HK-2 (cell line): ENCODE measurements at regions not wholly inside any gene's neighbourhood (a gene's known extent, or its start where the extent isn't known, plus 50 kb on each side); places are given as distances from the start of the nearest gene placed in this dataset.
"Not testable (repeated sequence)": the region's sequence is repeated elsewhere in the genome, so short reads cannot be mapped to it uniquely, and the experiment has no call there.

ENCODE experiments used
- DNase-seq: peaks from one replicate; pipeline ENCODE4 v3.0.0-alpha.2; 2018; ENCODE audit not compliant: unreplicated experiment

- peak; percentile 55 for DNase-seq
These were observed 56.3 kb upstream of the KRTAP5-11 start for GRCh38 chr11:71638801-71639519.

GRCh38 chr11:71639520-71639849 lies 56.8 kb upstream of the KRTAP5-11 start:
- DNase-seq, result not testable (repeated sequence)

GRCh38 chr11:71639916-71640315 lies 57.2 kb upstream of the KRTAP5-11 start:
- not testable (repeated sequence) for DNase-seq

GRCh38 chr11:71647078-71647477 lies 64.4 kb upstream of the KRTAP5-11 start:
- not testable (repeated sequence) for DNase-seq

GRCh38 chr11:71652998-71653397 lies 70.3 kb upstream of the KRTAP5-11 start:
- DNase-seq, result not testable (repeated sequence)

GRCh38 chr11:71654423-71654822 lies 71.7 kb upstream of the KRTAP5-11 start:
- not testable (repeated sequence) for DNase-seq

- DNase-seq, result not testable (repeated sequence)
These were observed 72.4 kb upstream of the KRTAP5-11 start for GRCh38 chr11:71655041-71655440.

- DNase-seq, result not testable (repeated sequence)
These were observed 73.8 kb upstream of the KRTAP5-11 start for GRCh38 chr11:71656513-71656912.

GRCh38 chr11:71664941-71665340 lies 82.3 kb upstream of the KRTAP5-11 start:
- not testable (repeated sequence) for DNase-seq

GRCh38 chr11:71698110-71698509 lies 115.4 kb upstream of the KRTAP5-11 start:
- DNase-seq, result not testable (repeated sequence)

- DNase-seq, result not testable (repeated sequence)
These were observed 116.3 kb upstream of the KRTAP5-11 start for GRCh38 chr11:71698961-71699360.

- not testable (repeated sequence) for DNase-seq
These were observed 119.0 kb upstream of the KRTAP5-11 start for GRCh38 chr11:71701435-71702291.

GRCh38 chr11:71705086-71705737 lies 122.5 kb upstream of the KRTAP5-11 start:
- DNase-seq, result not testable (repeated sequence)

- DNase-seq, result not testable (repeated sequence)
These were observed 123.2 kb upstream of the KRTAP5-11 start for GRCh38 chr11:71705738-71706432.

- DNase-seq, result not testable (repeated sequence)
These were observed 124.4 kb upstream of the KRTAP5-11 start for GRCh38 chr11:71707083-71707482.

GRCh38 chr11:71709541-71709940 lies 123.5 kb upstream of the DEFB108B start:
- not testable (repeated sequence) for DNase-seq

- peak; percentile 2 for DNase-seq
These were observed 122.8 kb upstream of the DEFB108B start for GRCh38 chr11:71710171-71710671.

- not testable (repeated sequence) for DNase-seq
These were observed 122.2 kb upstream of the DEFB108B start for GRCh38 chr11:71710701-71711385.

- DNase-seq, result not testable (repeated sequence)
These were observed 120.7 kb upstream of the DEFB108B start for GRCh38 chr11:71712350-71712749.

GRCh38 chr11:71712846-71713245 lies 120.2 kb upstream of the DEFB108B start:
- not testable (repeated sequence) for DNase-seq

GRCh38 chr11:71714510-71714909 lies 118.5 kb upstream of the DEFB108B start:
- DNase-seq, result not testable (repeated sequence)
